Right forelimb (tissue), 1 donor: ENCODE measurements at regions not wholly inside any gene's neighbourhood (a gene's known extent, or its start where the extent isn't known, plus 50 kb on each side); places are given as distances from the start of the nearest gene placed in this dataset.
"Not testable (repeated sequence)": the region's sequence is repeated elsewhere in the genome, so short reads cannot be mapped to it uniquely, and the experiment has no call there.

Experiments used
- DNase-seq: peaks from one replicate; pipeline ENCODE4 v3.0.0-alpha.2; 2018

- DNase-seq: no peak
Observed at GRCh38 chr12:97714107-97714563, 251.5 kb downstream of the RMST start.

- no peak for DNase-seq
Observed at GRCh38 chr12:97716356-97716755, 253.8 kb downstream of the RMST start.

GRCh38 chr12:97723801-97724200 is 261.2 kb downstream of the RMST start:
- DNase-seq: not testable (repeated sequence)

GRCh38 chr12:97745406-97746101 is 282.9 kb downstream of the RMST start:
- DNase-seq: no peak

GRCh38 chr12:97748298-97748697 is 285.7 kb downstream of the RMST start:
- DNase-seq: no peak

GRCh38 chr12:97751704-97752103 is 289.1 kb downstream of the RMST start:
- no peak for DNase-seq

- DNase-seq: no peak
Observed at GRCh38 chr12:97752129-97752528, 289.5 kb downstream of the RMST start.

GRCh38 chr12:97753332-97753731 is 290.7 kb downstream of the RMST start:
- DNase-seq: no peak

- no peak for DNase-seq
Observed at GRCh38 chr12:97754306-97754705, 291.7 kb downstream of the RMST start.

GRCh38 chr12:97756066-97756666 is 293.6 kb downstream of the RMST start:
- no peak for DNase-seq

- DNase-seq: no peak
Observed at GRCh38 chr12:97756741-97757140, 294.1 kb downstream of the RMST start.

GRCh38 chr12:97757481-97758193 is 295.0 kb downstream of the RMST start:
- no peak for DNase-seq

GRCh38 chr12:97758194-97758501 is 295.5 kb downstream of the RMST start:
- no peak for DNase-seq

GRCh38 chr12:97758586-97758985 is 296.0 kb downstream of the RMST start:
- DNase-seq: no peak

- no peak for DNase-seq
Observed at GRCh38 chr12:97760601-97761000, 298.0 kb downstream of the RMST start.

- DNase-seq: no peak
Observed at GRCh38 chr12:97763113-97763512, 300.5 kb downstream of the RMST start.

GRCh38 chr12:97764700-97765099 is 302.1 kb downstream of the RMST start:
- no peak for DNase-seq

GRCh38 chr12:97767347-97767746 is 304.7 kb downstream of the RMST start:
- no peak for DNase-seq

- DNase-seq: no peak
Observed at GRCh38 chr12:97778111-97778510, 315.5 kb downstream of the RMST start.

GRCh38 chr12:97781342-97781741 is 318.7 kb downstream of the RMST start:
- no peak for DNase-seq

GRCh38 chr12:97784904-97785303 is 322.3 kb downstream of the RMST start:
- no peak for DNase-seq

GRCh38 chr12:97790281-97790680 is 327.7 kb downstream of the RMST start:
- no peak for DNase-seq

- DNase-seq: no peak
Observed at GRCh38 chr12:97797473-97797872, 334.9 kb downstream of the RMST start.

GRCh38 chr12:97800561-97800960 is 338.0 kb downstream of the RMST start:
- no peak for DNase-seq
